T-helper 2 cell treated with Interferon-gamma antibody and Interleukin-4, amounts not matched to agents 5 μg/mL and 100 μg/mL, for 36 hours (primary cell): ENCODE measurements at regions not wholly inside any gene's neighbourhood (a gene's known extent, or its start where the extent isn't known, plus 50 kb on each side); places are given as distances from the start of the nearest gene placed in this dataset.

Experiments used
- DNase-seq: peaks from one replicate; pipeline ENCODE4 v3.0.0; 2021; ENCODE audit warnings: low spot score
- H3K27ac Mint-ChIP-seq: one replicate; pipeline ENCODE4 v1.8.0; 2021; ENCODE audit warnings: mild to moderate bottlenecking, mixed read lengths
- H3K27me3 Mint-ChIP-seq: one replicate; pipeline ENCODE4 v1.8.0; 2021; ENCODE audit warnings: low read depth, mixed read lengths
- H3K36me3 Mint-ChIP-seq: one replicate; pipeline ENCODE4 v1.8.0; 2021; ENCODE audit warnings: low read depth, mixed read lengths
- H3K4me1 Mint-ChIP-seq: one replicate; pipeline ENCODE4 v1.8.0; 2021; ENCODE audit warnings: low read depth, mixed read lengths
- H3K4me3 Mint-ChIP-seq: one replicate; pipeline ENCODE4 v1.8.0; 2022; ENCODE audit warnings: mild to moderate bottlenecking, moderate library complexity, mixed read lengths
- H3K9me3 Mint-ChIP-seq: one replicate; pipeline ENCODE4 v1.8.0; 2021; ENCODE audit warnings: mixed read lengths

DNA sequence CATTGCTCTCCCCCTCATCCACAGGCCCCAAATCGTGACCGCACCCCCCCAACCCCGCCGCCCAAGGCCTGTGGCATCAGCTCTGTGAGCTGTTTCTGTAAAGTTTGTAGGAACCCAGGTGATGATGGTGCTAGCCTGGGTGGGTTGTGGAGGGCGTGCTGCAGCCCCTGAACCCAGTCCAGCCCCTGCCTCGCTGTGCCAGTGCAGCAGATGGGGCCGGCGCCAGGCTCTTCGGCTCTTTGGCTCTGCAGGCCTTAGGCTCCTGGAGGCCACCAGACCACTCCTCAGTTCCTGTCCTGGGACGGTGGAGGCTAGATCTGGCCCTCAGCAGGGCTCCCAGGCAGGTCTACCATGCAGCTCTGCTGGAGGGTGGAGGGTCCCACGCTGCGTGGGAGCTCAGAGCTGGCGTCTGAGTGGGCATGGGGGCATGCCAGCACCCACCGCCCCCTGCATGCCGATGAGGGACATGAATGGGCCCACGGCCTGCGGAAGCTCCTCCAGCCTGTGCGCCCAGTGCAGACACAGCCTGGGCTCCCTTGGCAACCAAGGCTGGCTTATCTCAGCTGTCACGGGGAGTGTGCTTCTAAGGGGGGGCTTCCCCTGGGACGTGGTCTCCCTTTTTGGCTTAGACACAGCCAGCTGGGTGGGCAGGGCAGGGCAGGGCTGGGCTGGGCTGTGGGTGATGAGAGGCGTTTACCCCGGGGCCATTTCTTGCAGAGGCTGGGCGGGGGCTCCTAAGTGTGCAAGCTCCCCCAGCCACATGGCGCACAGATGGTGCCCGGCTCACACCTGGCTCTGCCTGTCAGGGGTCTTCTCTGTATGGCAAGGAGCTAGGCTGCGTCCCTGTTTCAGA lies 1187.6 kb downstream of the BRD1 start:
- H3K36me3 Mint-ChIP-seq: no peaks in the 10 kb centered on the region
- H3K27ac Mint-ChIP-seq: no peak overlapping the region
- H3K4me3 Mint-ChIP-seq: no peak overlapping the region
- H3K27me3 Mint-ChIP-seq: no peaks in the 10 kb centered on the region
- H3K9me3 Mint-ChIP-seq: no peaks in the 10 kb centered on the region
- H3K4me1 Mint-ChIP-seq: no peaks in the 10 kb centered on the region
- no peak for DNase-seq

DNA sequence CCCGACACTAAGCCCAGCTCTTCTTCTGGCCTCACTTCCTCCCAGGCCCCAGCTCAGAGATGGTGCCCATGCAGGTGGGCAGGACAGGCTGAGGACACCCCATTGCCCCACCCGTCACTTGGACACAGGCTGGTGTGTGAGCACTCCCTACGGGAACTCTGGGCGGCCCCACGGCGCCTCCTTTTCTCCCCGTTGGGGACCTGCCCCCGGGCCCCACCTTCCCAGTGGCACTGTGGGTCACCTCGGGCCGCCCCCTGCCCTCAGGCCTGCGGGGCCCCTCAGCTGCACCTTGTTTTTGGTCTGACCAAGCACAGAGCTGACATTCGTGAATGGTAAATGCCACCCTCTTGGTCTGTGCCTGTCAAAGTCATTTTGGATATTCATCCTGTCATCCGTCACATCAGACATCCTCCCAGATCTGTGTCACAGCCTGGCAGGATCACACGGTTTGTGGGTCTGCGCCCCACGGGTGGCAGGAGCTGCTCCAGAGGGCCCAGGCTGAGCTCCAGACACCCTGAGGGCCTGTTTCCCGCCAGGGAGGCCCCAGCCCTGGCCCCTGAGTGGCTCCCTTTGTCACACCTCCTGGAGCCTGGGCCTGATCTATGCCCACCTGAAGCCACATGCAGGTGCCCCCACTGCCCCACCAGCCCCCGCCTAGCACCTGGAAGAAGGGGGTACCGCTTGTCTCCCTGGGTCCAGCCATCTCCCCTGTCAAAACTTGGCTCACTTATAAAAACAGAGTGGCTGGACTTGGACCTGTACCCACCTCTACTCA lies 1188.5 kb downstream of the BRD1 start:
- Mint-ChIP-seq H3K27ac (no peak overlapping the region), H3K4me1 (no peaks in the 10 kb centered on the region), H3K27me3 (no peaks in the 10 kb centered on the region), H3K4me3 (no peak overlapping the region), H3K36me3 (no peaks in the 10 kb centered on the region), H3K9me3 (no peaks in the 10 kb centered on the region)
- DNase-seq: no peak

DNA sequence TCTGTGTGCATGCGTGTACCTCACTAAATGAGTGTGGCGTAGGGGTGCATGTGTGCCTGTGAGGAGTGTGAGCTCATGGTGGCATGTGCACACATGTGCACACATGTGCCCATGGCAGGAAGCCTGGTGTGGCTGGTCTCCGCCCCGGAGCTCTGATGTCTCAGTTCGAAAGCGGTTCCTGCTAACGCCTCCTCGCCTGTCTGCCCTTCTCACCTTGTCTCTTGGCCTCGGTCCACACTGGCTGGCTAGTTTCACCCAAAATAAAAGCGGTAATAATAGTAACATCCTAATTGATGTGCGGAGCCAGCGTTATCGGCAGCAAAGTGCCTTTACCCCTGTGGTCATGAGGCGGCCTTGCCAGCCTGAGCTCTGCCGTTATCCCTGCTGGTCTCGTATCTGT lies 1190.4 kb downstream of the BRD1 start:
- H3K4me1 Mint-ChIP-seq: no peaks in the 10 kb centered on the region
- H3K36me3 Mint-ChIP-seq: no peaks in the 10 kb centered on the region
- DNase-seq: no peak
- H3K4me3 Mint-ChIP-seq: no peak overlapping the region
- H3K9me3 Mint-ChIP-seq: no peaks in the 10 kb centered on the region
- no peaks in the 10 kb centered on the region for H3K27me3 Mint-ChIP-seq
- H3K27ac Mint-ChIP-seq: no peak overlapping the region

DNA sequence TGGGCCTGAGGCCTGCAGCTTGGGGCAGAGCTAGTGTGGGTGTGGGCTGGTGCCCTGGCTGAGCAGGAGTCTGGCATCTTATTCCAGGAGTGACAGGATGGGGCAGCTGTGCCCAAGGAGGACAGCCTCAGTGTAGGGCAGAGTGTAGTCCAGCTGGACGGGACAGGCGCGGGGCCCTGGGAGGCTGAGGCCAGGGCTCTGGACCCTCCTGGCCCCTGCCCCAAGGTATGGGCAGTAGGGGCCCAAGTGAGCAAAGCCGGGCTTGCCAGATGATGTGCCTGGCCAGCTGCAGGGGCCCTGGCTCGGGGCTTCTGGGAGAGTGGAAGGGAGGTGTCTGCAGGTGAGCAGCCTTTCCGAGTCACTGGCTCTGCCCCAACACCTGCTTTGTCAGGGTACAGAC lies 1190.9 kb downstream of the BRD1 start:
- DNase-seq: no peak
- Mint-ChIP-seq H3K9me3 (no peaks in the 10 kb centered on the region), H3K4me1 (no peaks in the 10 kb centered on the region), H3K27me3 (no peaks in the 10 kb centered on the region), H3K4me3 (no peak overlapping the region), H3K36me3 (no peaks in the 10 kb centered on the region), H3K27ac (no peak overlapping the region)

DNA sequence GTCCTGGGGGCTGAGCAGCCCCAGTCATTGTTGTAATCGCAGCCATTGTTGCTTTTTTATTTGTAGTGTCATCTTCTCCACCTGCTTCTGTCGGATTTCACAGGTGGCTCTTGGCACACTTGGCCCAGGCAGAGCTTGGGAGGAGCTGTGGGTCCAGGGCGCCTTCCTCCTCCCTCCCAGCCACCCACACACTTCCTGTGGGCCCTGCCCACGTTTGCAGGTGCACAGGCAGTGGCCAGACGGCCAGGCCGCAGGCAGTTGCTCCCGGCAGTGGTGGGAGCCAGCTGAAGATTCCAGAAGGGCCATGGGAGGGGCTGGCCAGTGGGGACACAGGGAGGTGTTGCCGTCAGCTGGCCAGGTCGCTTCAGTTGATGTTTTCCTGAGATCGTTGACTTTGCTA lies 1191.9 kb downstream of the BRD1 start:
- no peak overlapping the region for H3K27ac Mint-ChIP-seq
- no peaks in the 10 kb centered on the region for H3K9me3 Mint-ChIP-seq
- H3K36me3 Mint-ChIP-seq: no peaks in the 10 kb centered on the region
- DNase-seq: no peak
- no peaks in the 10 kb centered on the region for H3K4me1 Mint-ChIP-seq
- no peaks in the 10 kb centered on the region for H3K27me3 Mint-ChIP-seq
- H3K4me3 Mint-ChIP-seq: no peak overlapping the region

DNA sequence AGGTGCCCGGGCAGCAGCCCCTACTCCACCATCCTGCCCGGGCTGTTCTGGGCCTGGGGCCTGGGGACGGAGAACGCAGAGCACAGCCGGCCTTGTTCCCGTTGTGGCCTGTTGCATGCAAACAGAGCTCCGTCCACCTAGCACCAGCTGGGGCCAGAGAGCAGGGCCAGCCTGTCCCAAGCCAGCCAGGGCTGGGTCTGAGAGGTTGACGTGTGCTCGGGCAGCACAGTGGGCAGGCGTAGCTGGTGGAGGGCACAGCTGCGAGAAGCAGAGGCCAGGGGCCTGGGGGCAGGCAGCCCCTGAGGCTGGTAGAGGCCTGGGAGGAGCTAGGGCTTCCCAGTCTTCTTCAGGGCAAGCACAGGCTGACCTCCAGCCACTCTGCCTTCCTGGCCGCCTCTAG lies 1192.6 kb downstream of the BRD1 start:
- Mint-ChIP-seq H3K4me1 (no peaks in the 10 kb centered on the region), H3K36me3 (no peaks in the 10 kb centered on the region), H3K27ac (no peak overlapping the region), H3K27me3 (no peaks in the 10 kb centered on the region), H3K9me3 (no peaks in the 10 kb centered on the region), H3K4me3 (no peak overlapping the region)
- no peak for DNase-seq

DNA sequence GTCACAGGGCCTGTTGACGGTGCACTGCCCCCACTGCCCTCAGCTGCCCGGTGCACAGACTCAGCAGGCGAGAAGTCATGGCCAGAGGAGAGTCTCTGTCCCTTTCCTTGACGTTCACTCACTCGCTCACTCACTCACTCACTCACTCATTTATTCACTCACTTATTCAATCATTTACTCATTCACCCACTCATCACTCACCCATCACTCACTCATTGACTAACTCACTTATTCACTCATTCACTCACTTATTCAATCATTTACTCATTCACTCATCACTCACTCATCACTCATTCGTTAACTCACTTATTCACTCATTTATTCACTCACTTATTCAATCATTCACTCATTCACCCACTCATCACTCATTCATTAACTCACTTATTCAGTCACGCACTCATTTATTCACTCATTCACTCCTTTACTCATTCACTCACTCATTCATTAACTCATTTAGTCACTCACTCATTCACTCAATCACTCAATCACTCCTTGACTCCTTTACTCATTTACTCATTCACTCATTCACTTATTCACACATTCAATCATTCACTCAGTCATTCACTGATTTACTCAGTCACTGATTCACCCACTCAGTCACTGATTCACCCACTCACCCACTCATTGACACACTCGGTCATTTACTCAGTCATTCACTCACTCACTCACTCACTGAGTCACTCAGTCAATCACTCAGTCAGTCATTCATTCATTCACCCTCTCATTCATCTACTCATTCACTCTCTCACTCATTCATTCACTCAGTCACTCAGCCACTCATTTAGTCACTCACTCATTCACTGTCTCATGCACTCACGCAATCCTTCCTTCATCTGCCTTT lies 1193.5 kb downstream of the BRD1 start:
- Mint-ChIP-seq H3K36me3 (no peaks in the 10 kb centered on the region), H3K27me3 (no peaks in the 10 kb centered on the region), H3K4me3 (no peak overlapping the region), H3K9me3 (no peaks in the 10 kb centered on the region), H3K4me1 (no peaks in the 10 kb centered on the region), H3K27ac (no peak overlapping the region)
- DNase-seq: no peak

DNA sequence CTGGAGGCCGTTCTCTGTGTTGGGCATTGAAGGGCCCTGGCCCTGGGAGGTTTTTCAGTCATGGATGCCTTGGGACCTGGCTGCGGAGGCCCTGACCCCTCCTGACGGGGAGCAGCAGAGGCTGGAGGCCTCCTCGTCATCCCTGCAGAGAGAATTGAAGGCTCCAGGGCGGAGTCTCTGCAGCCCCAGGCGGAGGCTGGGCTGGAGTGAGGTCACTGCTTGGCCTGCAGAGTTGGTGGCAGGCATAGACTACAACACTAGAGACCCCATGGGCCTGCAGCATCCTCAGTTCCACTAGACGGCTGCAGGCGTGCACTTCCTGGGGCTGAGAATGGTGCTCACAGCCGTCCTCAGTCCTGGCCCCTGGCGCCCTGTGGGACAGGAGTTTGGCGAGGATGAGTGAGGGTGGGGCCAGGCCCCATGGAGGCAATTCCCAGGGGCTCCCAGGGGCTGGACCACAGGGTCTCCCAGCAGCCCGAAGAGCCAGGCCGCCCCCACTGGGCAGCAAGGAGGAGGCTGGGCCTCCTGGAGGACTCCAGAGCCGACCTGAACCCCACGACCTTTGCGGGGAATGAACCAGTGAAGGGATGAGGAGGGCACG lies 1194.9 kb downstream of the BRD1 start:
- no peaks in the 10 kb centered on the region for H3K9me3 Mint-ChIP-seq
- H3K4me3 Mint-ChIP-seq: no peak overlapping the region
- no peaks in the 10 kb centered on the region for H3K4me1 Mint-ChIP-seq
- H3K27me3 Mint-ChIP-seq: no peaks in the 10 kb centered on the region
- no peaks in the 10 kb centered on the region for H3K36me3 Mint-ChIP-seq
- DNase-seq: no peak
- H3K27ac Mint-ChIP-seq: no peak overlapping the region

DNA sequence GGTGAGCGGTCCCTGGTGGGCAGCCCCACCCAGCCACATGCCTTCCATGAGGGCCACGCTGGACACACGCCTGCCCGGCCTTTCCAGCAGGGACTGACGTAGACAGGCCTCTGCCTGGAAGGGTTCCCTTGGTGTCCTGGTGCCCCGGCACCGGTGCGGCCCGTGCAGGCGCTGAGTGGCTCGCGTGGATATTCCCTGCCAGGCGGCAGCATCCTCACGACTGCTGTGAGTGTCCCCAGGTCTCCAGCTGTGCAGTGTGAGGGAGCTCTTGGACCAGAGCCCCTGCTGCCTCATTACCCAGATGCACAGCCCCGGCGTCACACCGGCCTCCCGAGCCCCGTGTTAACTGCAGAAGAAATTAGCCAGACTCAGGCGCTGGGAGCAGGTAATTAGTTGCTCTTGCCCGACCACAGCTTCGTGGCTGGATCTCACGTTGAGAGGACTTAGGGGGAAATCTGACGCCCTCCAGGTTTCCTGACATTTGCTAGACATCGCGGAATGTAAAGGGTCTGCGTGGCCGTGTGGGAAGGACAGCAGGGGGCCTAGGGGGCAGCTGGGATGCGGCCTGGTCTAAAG lies 1196.3 kb downstream of the BRD1 start:
- Mint-ChIP-seq H3K27me3 (peaks cover 6% of the 10 kb centered on the region), H3K4me3 (no peak overlapping the region), H3K9me3 (no peaks in the 10 kb centered on the region), H3K4me1 (no peaks in the 10 kb centered on the region), H3K27ac (no peak overlapping the region), H3K36me3 (no peaks in the 10 kb centered on the region)
- no peak for DNase-seq

DNA sequence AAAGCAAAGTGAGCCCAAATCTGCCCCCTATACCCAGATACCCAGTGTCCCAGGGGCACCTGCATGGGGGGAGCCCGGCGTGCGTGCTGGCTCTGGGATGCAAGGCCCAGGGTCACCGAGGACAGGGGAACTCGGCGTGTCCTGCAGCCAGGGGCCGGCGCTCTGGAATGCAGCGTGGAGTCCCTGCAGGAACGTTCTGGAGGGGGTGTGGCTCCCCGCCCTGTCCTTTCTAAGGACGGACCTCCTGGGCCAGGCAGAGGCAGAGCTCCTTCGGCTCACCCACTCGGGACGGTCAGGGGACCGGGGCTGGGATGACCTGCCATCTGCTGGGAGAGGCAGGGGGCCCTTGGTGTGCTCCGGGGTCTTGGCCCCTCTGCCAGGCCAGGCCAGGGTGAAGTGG lies 1196.8 kb downstream of the BRD1 start:
- Mint-ChIP-seq H3K27ac (no peak overlapping the region), H3K36me3 (no peaks in the 10 kb centered on the region), H3K4me1 (no peaks in the 10 kb centered on the region), H3K27me3 (peaks cover 11% of the 10 kb centered on the region), H3K9me3 (no peaks in the 10 kb centered on the region), H3K4me3 (no peak overlapping the region)
- DNase-seq: no peak

DNA sequence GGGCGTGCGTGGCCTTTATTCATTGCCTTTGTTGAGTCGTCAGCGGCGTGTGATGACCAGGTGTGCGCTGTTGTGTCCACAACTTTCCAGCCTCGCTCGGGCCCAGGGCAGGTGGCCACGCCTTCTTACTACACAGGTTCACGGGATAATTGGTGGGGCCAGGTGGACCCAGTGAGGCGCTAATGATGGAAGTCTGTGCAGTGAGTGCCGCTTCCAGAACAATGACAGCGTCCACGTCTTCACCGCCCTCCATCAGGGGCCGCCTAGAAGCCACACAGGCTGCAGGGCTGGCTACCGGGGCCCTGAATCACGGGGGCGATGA lies 1197.3 kb downstream of the BRD1 start:
- H3K4me3 Mint-ChIP-seq: no peak overlapping the region
- no peak overlapping the region for H3K27ac Mint-ChIP-seq
- no peaks in the 10 kb centered on the region for H3K9me3 Mint-ChIP-seq
- H3K27me3 Mint-ChIP-seq: peaks cover 14% of the 10 kb centered on the region
- DNase-seq: no peak
- H3K4me1 Mint-ChIP-seq: no peaks in the 10 kb centered on the region
- no peaks in the 10 kb centered on the region for H3K36me3 Mint-ChIP-seq

DNA sequence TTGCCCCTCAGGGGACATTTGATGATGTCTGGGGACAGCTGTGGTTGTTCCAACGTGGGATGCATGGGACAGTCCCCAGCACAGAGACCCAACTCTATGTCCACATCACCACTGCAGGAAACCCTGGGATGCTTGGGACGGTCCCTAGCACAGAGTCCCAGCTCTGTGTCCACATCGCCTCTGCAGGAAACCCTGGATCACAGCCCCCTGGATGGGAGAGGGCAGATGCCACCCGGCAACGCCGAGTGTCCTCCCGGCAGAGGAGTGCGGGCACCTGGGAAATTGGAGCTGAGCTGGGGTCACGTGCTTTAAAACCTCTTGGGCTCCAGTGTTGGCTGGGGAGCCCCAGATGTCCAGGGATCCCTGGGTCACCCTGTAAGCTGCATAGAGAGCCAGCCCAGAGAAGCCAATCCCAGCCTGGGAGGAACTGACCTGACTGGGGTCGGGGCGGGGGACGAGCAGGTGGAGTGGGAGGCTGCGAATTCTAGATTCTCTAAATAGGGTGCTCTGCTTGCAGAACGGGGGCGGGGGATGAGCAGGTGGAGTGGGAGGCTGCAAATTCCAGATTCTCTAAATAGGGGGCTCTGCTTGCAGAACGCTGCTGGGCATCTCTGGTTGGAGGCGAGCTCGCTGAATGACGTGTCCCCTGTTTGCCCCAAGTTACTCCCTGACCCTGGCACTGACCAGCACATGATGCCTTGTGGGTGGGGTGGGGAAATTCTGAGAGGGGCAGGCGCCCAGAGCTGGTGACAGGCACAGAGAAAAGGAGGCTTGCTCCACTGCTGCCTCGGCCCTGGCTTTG lies 1197.8 kb downstream of the BRD1 start:
- Mint-ChIP-seq H3K27ac (no peak overlapping the region), H3K4me1 (no peaks in the 10 kb centered on the region), H3K4me3 (no peak overlapping the region), H3K9me3 (no peaks in the 10 kb centered on the region), H3K27me3 (peaks cover 14% of the 10 kb centered on the region), H3K36me3 (no peaks in the 10 kb centered on the region)
- DNase-seq: no peak
